ENCODE measurements at regions not wholly inside any gene's neighbourhood (a gene's known extent, or its start where the extent isn't known, plus 50 kb on each side); places are given as distances from the start of the nearest gene placed in this dataset.

DNA sequence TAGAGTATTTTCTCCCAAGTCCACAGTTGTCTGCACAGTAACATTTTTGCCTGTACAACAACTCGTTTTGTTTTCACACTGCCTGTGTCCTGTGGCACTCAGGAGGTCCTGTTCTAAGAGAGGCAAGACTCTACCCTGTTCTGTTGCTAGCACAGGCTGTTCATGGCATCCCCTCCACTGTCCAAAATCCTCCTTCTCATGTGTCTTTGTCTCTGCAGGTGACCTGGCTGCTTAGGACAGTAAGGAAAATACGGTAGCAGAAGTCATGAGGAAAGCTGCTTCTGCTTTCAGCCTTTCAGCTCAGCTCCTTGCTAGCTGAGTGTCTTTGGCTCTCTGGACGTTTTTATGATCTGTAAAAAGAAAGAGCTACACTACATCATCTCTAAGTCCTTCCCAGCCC lies 205.9 kb downstream of the C1D start (continued):
- TF ChIP-seq, protein P1, sequence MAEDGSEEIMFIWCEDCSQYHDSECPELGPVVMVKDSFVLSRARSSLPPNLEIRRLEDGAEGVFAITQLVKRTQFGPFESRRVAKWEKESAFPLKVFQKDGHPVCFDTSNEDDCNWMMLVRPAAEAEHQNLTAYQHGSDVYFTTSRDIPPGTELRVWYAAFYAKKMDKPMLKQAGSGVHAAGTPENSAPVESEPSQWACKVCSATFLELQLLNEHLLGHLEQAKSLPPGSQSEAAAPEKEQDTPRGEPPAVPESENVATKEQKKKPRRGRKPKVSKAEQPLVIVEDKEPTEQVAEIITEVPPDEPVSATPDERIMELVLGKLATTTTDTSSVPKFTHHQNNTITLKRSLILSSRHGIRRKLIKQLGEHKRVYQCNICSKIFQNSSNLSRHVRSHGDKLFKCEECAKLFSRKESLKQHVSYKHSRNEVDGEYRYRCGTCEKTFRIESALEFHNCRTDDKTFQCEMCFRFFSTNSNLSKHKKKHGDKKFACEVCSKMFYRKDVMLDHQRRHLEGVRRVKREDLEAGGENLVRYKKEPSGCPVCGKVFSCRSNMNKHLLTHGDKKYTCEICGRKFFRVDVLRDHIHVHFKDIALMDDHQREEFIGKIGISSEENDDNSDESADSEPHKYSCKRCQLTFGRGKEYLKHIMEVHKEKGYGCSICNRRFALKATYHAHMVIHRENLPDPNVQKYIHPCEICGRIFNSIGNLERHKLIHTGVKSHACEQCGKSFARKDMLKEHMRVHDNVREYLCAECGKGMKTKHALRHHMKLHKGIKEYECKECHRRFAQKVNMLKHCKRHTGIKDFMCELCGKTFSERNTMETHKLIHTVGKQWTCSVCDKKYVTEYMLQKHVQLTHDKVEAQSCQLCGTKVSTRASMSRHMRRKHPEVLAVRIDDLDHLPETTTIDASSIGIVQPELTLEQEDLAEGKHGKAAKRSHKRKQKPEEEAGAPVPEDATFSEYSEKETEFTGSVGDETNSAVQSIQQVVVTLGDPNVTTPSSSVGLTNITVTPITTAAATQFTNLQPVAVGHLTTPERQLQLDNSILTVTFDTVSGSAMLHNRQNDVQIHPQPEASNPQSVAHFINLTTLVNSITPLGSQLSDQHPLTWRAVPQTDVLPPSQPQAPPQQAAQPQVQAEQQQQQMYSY (CRISPR knock-in tag; IDR thresholded peaks at IDR 0.05) = no peak
- no peak for TF ChIP-seq SRF (IDR thresholded peaks at IDR 0.05; ENCODE audit: low read depth in 2 of 2, low read length in 2 of 2)
- TF ChIP-seq MEF2A (IDR thresholded peaks at IDR 0.05; ENCODE audit: insufficient read depth, low read depth, low read length) = no peak
- TF ChIP-seq CBFB (IDR thresholded peaks at IDR 0.05; ENCODE audit: low read depth) = no peak
- no peak for TF ChIP-seq CEBPZ (IDR thresholded peaks at IDR 0.05; ENCODE audit: low read depth, low read length)
- TF ChIP-seq SMARCA5 (IDR thresholded peaks at IDR 0.05) = no peak
- no peak for TF ChIP-seq BHLHE40 (IDR thresholded peaks at IDR 0.05; ENCODE audit: borderline replicate concordance in 1 of 2, low read depth in 2 of 2, low read length in 1 of 2)
- TF ChIP-seq, protein P2, sequence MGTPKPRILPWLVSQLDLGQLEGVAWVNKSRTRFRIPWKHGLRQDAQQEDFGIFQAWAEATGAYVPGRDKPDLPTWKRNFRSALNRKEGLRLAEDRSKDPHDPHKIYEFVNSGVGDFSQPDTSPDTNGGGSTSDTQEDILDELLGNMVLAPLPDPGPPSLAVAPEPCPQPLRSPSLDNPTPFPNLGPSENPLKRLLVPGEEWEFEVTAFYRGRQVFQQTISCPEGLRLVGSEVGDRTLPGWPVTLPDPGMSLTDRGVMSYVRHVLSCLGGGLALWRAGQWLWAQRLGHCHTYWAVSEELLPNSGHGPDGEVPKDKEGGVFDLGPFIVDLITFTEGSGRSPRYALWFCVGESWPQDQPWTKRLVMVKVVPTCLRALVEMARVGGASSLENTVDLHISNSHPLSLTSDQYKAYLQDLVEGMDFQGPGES (IDR thresholded peaks at IDR 0.05) = no peak
- no peak for TF ChIP-seq ZBTB11 (CRISPR knock-in tag; IDR thresholded peaks at IDR 0.05)
- no peak for TF ChIP-seq RUNX3 (IDR thresholded peaks at IDR 0.05; ENCODE audit: low read length)
- TF ChIP-seq IKZF2 (IDR thresholded peaks at IDR 0.05) = no peak

Measured in GM12878 (cell line).